Left colon (tissue), 2 donors: ENCODE measurements at regions not wholly inside any gene's neighbourhood (a gene's known extent, or its start where the extent isn't known, plus 50 kb on each side); places are given as distances from the start of the nearest gene placed in this dataset.

Experiments used
- ATAC-seq: fragments of 200-7000 bp; cut with Tn5 transposase; one replicate; pipeline ENCODE4 v1.9.1; 2020; ENCODE audit warnings: mild to moderate bottlenecking, moderate library complexity
- DNase-seq, 2 donors: peaks; one replicate each; pipeline ENCODE4 v3.0.0-alpha.2; 2020
- intact Hi-C, 2 donors: fragments of 100-400 bp; cut with DNase I in 1 of 2; cut with micrococcal nuclease in 1 of 2; formaldehyde crosslinking; loops; one replicate each; pipeline versions ENCODE4 v1.11.2 to v1.14.0; 2022; cut with DNase I, micrococcal nuclease
- donor health status: DM: no; HTN: no; CAD: no.
- donor health status: DM: yes; HTN: yes; CAD: no.

- ATAC-seq = peak; percentile 62
- intact Hi-C loops = loop anchor here in 1 of 2 donors (10.0 kb wide), 1 partner anchor 150 kb away; no protein-coding TSS in a partner anchor
- DNase-seq = peak; percentile 19 to 60
These were observed 52.3 kb upstream of the ADGRF1 start for GRCh38 chr6:47094241-47094925.

- DNase-seq (peak; percentile 34 to 76), ATAC-seq (peak; percentile 85)
- intact Hi-C loops = loop anchor here in 1 of 2 donors (10.0 kb wide), 1 partner anchor 152 kb away; no protein-coding TSS in a partner anchor
These were observed 51.0 kb upstream of the ADGRF1 start for GRCh38 chr6:47093169-47093568.

- ATAC-seq (no peak), DNase-seq (no peak)
- intact Hi-C loops = loop anchor here in 1 of 2 donors (10.0 kb wide), 1 partner anchor 153 kb away; no protein-coding TSS in a partner anchor
These were observed 49.9 kb upstream of the ADGRF1 start for GRCh38 chr6:47091886-47092668.
